ENCODE measurements at regions not wholly inside any gene's neighbourhood (a gene's known extent, or its start where the extent isn't known, plus 50 kb on each side); places are given as distances from the start of the nearest gene placed in this dataset.

DNA sequence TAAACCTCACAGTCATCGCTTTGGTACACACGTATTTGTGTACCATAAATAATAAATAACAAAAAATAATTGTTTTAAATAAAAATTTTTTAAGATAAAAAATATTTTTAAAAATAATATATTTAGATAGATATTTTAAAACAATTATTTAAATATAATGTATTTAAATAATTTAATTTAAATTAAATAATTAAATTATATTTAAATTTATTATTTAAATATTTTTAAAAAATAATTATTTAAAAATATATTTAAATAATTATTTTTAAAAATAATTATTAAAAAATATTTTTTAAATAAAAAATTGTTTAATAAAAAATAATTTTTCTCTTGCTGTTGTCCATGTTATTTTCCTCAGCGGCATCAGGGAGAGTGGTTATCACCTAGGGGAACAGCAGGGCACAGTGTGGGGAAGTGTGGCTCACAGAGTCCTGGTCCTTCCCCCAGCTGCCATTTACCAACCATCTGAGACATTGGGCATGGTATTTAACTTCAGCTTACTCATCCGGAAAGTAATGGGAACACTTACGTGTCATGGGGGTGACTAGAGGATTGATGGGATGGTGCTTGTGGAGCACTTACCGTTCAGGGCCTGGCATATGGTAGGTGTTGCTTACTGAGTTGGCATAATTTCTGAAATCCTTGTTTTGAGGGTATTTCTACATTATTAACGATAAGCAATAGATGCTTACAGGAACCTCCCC, 92.9 kb upstream of the TSPAN2 start:
- TF ChIP-seq, protein P1, sequence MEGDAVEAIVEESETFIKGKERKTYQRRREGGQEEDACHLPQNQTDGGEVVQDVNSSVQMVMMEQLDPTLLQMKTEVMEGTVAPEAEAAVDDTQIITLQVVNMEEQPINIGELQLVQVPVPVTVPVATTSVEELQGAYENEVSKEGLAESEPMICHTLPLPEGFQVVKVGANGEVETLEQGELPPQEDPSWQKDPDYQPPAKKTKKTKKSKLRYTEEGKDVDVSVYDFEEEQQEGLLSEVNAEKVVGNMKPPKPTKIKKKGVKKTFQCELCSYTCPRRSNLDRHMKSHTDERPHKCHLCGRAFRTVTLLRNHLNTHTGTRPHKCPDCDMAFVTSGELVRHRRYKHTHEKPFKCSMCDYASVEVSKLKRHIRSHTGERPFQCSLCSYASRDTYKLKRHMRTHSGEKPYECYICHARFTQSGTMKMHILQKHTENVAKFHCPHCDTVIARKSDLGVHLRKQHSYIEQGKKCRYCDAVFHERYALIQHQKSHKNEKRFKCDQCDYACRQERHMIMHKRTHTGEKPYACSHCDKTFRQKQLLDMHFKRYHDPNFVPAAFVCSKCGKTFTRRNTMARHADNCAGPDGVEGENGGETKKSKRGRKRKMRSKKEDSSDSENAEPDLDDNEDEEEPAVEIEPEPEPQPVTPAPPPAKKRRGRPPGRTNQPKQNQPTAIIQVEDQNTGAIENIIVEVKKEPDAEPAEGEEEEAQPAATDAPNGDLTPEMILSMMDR (IDR thresholded peaks at IDR 0.05; ENCODE audit: insufficient read depth, low read depth, low read length) = no peak
- POLR2A ChIA-PET = no interaction called here
- CTCF ChIA-PET = interaction anchor here (0.7 to 3.2 kb wide), 3 partner anchors 37 to 43 kb away, joined by 3 to 16 read pairs (median 3); no protein-coding TSS in a partner anchor

DNA sequence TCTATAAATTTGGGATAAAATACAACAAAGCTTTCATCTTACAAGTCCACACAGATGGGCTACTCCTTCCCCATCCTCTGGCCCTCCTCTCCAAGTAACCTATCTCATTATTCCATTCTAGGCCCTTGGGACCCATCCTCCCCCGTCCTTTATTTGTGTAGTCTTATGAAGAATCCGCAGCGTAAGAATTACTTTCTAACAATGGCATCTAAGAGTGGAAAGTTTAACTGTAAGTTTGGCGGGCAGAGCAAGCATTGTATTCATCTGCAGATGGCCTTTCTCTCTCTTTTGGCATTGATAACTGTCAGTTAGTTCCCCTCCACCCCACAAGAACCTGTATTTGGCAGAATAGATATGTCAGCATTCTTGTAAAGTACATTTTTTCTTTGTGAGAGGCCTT, 91.9 kb upstream of the TSPAN2 start:
- Histone ChIP-seq H3K27me3 (ENCODE audit: control insufficient read depth, insufficient read depth, low read length) (no peaks in the 10 kb centered on the region), H3K4me3 (ENCODE audit: low read depth, low read length) (no peak overlapping the region), H3K36me3 (ENCODE audit: control insufficient read depth, insufficient read depth, low read length) (no peaks in the 10 kb centered on the region)
- CTCF ChIA-PET = interaction anchor here (0.6 to 2.4 kb wide), 5 partner anchors 9 to 376 kb away, joined by 3 to 14 read pairs (median 4); no protein-coding TSS in a partner anchor
- POLR2A ChIA-PET = no interaction called here
- TF ChIP-seq, protein P1 (IDR thresholded peaks at IDR 0.05; ENCODE audit: insufficient read depth, low read depth, low read length) = no peak
- no peak for DNase-seq (ENCODE audit: low read depth)

More for the DNA sequence above, 92.9 kb upstream of the TSPAN2 start:
- no peak for DNase-seq (ENCODE audit: low read depth)
- no peak overlapping the region for H3K4me3 ChIP-seq (ENCODE audit: low read depth, low read length)
- no peaks in the 10 kb centered on the region for H3K36me3 ChIP-seq (ENCODE audit: control insufficient read depth, insufficient read depth, low read length)
- H3K27me3 ChIP-seq (ENCODE audit: control insufficient read depth, insufficient read depth, low read length) = no peaks in the 10 kb centered on the region

DNA sequence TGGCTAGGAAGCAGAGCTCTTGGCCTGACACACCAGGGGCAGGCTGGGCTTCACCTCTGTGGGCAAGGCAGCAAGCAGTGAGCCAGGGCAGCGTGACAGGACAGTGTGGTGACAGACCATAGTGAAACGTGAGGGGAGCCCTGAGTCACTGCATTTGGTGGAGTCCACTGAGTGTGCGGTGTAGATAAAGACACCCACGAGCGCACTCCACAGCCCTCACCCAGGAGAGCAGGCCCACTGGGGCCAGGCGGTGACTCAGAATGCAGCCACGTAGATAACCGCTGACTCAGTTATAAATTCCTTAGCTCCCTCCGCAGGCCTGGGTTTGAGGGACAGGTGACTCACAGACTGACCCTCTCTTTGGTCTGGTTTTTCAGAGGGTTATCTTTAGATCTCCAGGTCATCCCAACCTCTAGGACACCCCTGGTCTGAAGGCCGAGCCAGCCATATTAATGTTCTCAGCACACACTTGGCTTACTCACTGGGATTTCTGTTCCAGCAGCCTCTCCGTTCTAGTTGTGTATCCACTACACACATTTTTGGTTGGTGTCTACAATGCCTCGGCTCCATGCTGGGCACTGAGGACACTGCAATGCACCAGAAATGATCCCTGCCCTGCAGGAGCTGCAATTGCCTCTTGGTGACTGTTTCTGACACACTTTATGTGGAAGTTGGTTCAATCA, 90.2 kb upstream of the TSPAN2 start:
- TF ChIP-seq, protein P1 (IDR thresholded peaks at IDR 0.05; ENCODE audit: insufficient read depth, low read depth, low read length) = no peak
- Histone ChIP-seq H3K27me3 (ENCODE audit: control insufficient read depth, insufficient read depth, low read length) (no peaks in the 10 kb centered on the region), H3K4me3 (ENCODE audit: low read depth, low read length) (no peak overlapping the region), H3K36me3 (ENCODE audit: control insufficient read depth, insufficient read depth, low read length) (no peaks in the 10 kb centered on the region)
- ChIA-PET POLR2A (no interaction called here), CTCF (interaction anchor here (0.6 to 2.4 kb wide), 4 partner anchors 16 to 523 kb away, joined by 3 to 14 read pairs (median 4); no protein-coding TSS in a partner anchor)
- DNase-seq (ENCODE audit: low read depth) = peak; percentile 92

DNA sequence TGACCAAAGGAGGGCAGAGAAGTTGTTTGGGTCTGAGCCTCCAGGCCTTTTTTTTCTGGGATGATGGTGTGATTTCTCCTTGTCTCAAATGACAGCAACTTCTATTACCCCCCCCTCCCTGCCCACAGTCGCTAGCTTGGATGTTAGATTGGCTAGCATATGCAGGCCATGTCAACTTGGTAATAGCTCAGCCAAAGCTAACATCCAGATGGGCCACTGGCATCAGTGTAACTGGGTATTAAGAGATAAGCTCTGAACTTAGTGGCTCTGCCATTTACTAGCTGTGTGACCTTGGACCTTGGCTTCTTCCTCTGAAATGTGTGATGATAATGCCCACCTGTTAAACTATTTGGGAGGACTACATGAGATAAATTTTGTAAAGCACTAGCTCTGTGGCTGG, 86.9 kb upstream of the TSPAN2 start:
- TF ChIP-seq, protein P1 (IDR thresholded peaks at IDR 0.05; ENCODE audit: insufficient read depth, low read depth, low read length) = no peak
- Histone ChIP-seq H3K4me3 (ENCODE audit: low read depth, low read length) (no peak overlapping the region), H3K36me3 (ENCODE audit: control insufficient read depth, insufficient read depth, low read length) (no peaks in the 10 kb centered on the region), H3K27me3 (ENCODE audit: control insufficient read depth, insufficient read depth, low read length) (no peaks in the 10 kb centered on the region)
- DNase-seq (ENCODE audit: low read depth) = no peak
- ChIA-PET POLR2A (interaction anchor here (1.1 kb wide), 1 partner anchor 14 kb away, joined by 3 read pairs; no protein-coding TSS in a partner anchor), CTCF (interaction anchor here (0.7 to 3.0 kb wide), 7 partner anchors 11 to 420 kb away, joined by 3 to 12 read pairs (median 4); no protein-coding TSS in a partner anchor)

DNA sequence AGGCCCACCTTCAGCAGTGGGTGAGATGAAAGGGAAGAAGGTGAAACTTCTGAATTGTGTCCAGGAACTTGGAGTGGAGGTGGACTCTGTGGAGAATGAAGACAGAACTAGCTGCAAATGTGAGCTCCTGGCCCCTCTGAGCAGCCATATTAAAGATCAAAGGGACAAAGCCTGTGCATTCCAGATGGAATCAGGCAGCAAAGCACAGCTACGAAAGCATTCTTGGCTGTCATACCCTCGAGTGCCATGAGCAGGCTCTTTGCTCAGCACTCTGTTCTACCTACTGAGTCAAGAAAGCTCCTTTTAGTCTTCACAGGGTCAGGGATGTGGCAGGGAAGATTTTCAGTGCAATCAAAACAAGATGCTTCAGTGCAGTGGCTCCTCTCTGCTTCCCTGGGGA, 86.3 kb upstream of the TSPAN2 start:
- DNase-seq (ENCODE audit: low read depth) = no peak
- ChIA-PET CTCF (interaction anchor here (0.7 to 3.0 kb wide), 6 partner anchors 11 to 421 kb away, joined by 3 to 12 read pairs (median 4); no protein-coding TSS in a partner anchor), POLR2A (interaction anchor here (1.1 kb wide), 1 partner anchor 15 kb away, joined by 3 read pairs; no protein-coding TSS in a partner anchor)
- no peak overlapping the region for H3K4me3 ChIP-seq (ENCODE audit: low read depth, low read length)
- H3K36me3 ChIP-seq (ENCODE audit: control insufficient read depth, insufficient read depth, low read length) = no peaks in the 10 kb centered on the region
- H3K27me3 ChIP-seq (ENCODE audit: control insufficient read depth, insufficient read depth, low read length) = no peaks in the 10 kb centered on the region
- TF ChIP-seq, protein P1 (IDR thresholded peaks at IDR 0.05; ENCODE audit: insufficient read depth, low read depth, low read length) = no peak
